NCI-H2171 (cell line): ENCODE measurements at regions not wholly inside any gene's neighbourhood (a gene's known extent, or its start where the extent isn't known, plus 50 kb on each side); places are given as distances from the start of the nearest gene placed in this dataset.
"Not testable (repeated sequence)": the region's sequence is repeated elsewhere in the genome, so short reads cannot be mapped to it uniquely, and the experiment has no call there.

Experiments
- DNase-seq: peaks from one replicate; lab custom pipeline; 2025; lab: John Stamatoyannopoulos, UW

- DNase-seq, result no peak
These were observed 115.4 kb upstream of the EMCN start for GRCh38 chr4:100633269-100633668.

DNA sequence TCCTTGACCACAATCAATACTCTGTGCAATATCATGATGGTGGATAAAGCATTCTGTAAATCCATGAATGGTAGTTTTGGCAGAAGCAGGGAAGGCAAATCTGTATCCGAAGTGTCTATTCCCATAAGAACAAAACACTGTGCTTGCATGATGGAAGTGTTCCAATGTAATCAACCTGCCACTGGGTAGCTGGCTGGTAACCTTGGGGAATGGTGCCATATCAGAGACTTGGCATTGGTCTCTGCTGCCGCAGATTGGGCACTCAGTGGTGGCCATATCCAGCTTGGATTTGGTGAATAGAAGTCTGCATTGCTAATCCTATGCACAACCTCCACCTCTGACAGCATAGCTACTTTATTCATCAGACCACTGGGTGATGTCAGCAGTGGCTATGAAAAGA is 114.3 kb upstream of the EMCN start:
- DNase-seq, result no peak

GRCh38 chr4:100631281-100631968 is 113.6 kb upstream of the EMCN start:
- DNase-seq, result no peak

DNA sequence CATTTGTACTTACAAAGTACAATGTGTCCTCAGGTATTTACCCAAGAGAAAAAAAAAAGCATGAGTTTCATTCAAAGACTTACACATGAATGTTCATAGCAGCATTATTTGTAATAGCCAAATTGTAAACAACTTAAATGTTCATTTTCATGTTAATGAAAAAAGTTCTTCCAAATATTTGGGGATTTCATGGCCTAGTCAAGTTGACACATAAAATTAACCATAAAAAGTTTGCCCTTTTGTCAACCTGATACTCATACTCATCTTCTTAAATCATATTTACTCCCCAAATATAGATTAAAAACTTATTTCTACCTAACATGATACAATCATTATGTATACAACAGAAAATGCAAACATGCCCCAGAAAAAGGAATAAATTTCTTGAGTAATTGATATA is 112.5 kb upstream of the EMCN start:
- DNase-seq, result no peak

GRCh38 chr4:100609810-100610209 is 92.0 kb upstream of the EMCN start:
- DNase-seq, result no peak

- not testable (repeated sequence) for DNase-seq
These were observed 90.8 kb upstream of the EMCN start for GRCh38 chr4:100608651-100609050.

DNA sequence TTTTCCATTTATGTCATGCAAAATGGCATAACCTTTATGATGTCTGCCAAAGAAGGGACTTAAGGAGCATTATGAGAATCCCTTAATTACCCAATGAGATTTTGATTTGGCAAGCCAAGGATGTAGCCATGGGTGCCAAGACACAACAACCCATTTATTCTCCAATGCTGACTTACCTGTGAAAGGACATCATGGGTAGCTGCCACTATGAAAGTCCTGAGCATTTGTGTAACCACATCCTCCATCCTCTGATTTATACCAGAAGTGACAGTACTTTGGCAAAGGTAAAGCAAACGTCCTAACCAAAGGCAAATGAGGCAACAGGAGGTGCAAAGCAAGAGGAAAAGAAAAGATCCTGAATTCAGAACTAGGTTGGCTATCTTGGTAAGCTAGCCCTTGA is 87.3 kb upstream of the EMCN start:
- no peak for DNase-seq

DNA sequence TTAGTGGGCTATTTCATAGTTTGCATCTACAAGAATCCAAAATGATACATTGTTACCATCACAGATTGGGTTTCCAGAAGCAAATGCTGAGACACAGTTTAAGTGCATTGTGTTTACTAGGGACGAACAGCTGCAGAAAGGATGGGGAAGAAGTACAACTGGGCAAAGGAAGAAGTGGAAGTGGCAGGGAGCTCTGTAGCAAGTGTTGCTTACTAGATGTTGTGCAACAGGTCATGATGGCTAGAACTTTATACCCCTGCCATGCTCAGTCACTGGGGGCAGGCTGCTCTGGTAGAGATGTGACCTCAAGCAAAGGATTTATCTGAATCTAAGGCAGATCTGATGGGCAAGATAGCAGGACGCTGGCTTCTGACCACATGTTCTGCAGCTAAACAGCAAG is 76.1 kb upstream of the EMCN start:
- DNase-seq, result no peak

- DNase-seq, result no peak
These were observed 73.5 kb upstream of the EMCN start for GRCh38 chr4:100591161-100591876.

DNA sequence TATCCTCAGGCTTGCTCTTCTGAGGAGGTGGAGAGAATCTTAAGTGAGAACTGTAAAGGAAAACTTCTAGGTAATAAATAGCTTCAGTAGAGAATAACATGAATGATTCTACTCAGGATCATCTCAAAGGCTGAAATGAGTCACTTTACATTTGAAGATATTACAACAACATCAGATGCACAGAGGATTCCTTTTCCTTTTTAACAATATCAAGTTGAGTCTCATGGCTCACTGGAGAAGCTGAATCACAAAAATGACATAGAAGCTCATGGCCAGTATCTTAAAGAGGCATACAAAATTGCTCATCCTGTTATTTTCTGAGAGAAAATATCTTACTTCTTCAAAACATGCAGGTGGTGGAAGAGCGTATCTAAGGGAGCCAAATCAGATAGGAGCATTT is 72.5 kb upstream of the EMCN start:
- no peak for DNase-seq

- DNase-seq, result no peak
These were observed 70.3 kb upstream of the EMCN start for GRCh38 chr4:100588076-100588475.

DNA sequence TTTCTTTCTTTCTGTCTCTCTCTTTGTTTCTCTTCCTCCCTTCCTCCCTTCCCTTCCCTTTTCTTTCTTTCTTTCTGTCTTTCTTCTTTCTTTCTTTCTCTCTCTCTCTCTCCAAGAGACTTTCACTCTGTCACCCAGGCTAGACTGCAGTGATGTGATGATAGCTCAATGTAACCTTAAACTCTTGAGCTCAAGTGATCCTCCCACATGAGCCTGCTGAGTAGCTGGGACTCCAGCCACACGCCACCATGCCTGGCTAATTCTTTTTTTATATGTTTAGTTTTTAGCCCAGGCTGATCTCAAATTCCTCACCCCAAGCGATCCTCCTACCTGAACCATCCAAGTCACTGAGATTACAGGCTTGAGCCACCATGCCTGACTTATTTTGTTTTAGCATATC is 64.3 kb upstream of the EMCN start:
- DNase-seq, result no peak

GRCh38 chr4:100581337-100581736 is 63.5 kb upstream of the EMCN start:
- no peak for DNase-seq

GRCh38 chr4:100576570-100576969 is 58.7 kb upstream of the EMCN start:
- DNase-seq, result no peak

DNA sequence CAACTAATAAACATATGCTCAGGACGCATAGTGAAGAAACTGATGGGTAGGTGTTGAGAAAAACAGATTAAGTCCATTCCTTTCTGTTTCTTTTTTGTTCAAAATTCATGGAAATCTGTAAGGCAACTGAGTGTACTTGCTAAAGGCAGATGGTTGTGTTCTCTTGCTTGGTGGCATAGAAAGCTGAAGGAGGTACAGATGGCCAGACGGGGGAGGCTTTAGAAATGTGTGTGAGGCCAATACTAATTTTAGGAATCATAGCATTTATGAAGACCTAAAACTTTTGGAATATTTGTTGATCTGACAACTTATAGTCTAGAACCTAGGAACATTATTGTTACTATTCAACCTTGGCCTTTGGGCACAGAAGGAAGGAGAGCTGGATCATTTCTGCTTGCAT is 56.8 kb upstream of the EMCN start:
- no peak for DNase-seq

- no peak for DNase-seq
These were observed 51.4 kb upstream of the EMCN start for GRCh38 chr4:100569196-100569595.
